HG02981 (cell line): ENCODE measurements at regions not wholly inside any gene's neighbourhood (a gene's known extent, or its start where the extent isn't known, plus 50 kb on each side); places are given as distances from the start of the nearest gene placed in this dataset.
A peak's percentile ranks its signal among the peaks of the same experiment; 100 is the strongest.

Experiments
- ATAC-seq: cut with Tn5 transposase; IDR thresholded peaks from one replicate; pipeline ENCODE4 v1.9.1; 2021; ENCODE audit warnings: mild to moderate bottlenecking, moderate library complexity; ENCODE audit not compliant: unreplicated experiment

DNA sequence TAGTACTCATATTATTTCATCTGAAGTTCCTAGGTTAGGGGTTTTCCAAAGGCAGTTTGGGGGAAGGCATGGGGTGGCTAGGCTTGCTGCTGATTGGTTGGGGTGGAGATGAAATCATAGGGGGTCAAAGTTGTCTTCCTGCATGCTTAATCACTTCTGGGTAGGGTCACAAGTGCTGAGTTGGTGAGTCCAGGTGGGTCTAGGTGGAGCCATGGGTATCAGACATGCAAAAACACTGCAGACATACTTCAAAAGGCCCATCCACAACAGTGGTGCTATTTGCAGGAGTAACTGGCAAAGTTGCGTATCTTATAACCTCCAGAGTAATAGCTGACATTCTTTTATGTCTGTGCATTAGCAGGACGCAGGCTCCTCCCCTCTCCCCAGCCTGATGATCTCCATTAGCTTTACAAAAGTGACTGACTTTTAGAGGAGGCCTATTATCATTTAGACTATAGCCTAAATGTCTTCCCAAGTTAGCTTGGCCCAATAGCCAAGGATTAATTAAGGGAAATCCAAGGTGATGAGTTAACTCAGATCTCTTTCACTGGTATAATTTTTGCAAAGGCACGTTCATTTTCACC is 374.4 kb upstream of the PRMT6 start:
- no peak for ATAC-seq

DNA sequence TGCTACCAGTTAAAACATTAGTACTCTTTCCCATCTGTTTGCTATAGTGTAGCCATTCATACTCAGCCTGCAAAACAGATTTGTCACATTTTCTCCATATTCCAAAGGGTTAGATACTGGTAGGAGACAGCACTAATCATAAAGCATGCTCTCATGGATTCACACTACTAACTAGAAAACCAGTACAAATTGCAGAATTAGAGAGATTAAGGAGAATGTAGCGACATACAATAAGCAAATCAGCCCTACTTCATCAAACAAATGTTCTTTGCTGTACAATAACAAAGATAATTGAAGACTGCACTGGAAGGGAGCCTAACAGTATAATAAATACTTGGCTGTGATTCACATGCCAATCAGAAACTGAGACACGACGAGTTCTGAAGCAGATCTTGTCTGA is 368.0 kb upstream of the PRMT6 start:
- ATAC-seq, result no peak

DNA sequence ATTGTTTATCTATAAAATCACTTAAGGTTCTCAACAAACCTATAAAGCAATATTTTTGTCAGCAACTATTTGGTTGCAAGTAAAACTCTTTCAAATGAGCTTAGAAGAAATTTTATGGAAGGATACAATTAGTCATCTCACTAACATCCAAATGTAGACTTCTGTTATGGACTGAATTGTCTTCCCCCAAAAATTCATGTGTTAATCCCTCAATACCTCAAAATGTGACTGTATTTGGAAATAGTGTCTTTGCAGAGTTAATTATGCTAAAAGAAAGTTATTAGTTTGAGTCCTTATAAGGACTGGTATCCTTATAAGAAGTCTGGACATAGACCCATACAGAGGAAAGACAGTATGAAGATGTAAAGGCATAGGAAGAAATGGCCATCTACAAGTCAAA is 357.8 kb upstream of the PRMT6 start:
- ATAC-seq, result no peak

DNA sequence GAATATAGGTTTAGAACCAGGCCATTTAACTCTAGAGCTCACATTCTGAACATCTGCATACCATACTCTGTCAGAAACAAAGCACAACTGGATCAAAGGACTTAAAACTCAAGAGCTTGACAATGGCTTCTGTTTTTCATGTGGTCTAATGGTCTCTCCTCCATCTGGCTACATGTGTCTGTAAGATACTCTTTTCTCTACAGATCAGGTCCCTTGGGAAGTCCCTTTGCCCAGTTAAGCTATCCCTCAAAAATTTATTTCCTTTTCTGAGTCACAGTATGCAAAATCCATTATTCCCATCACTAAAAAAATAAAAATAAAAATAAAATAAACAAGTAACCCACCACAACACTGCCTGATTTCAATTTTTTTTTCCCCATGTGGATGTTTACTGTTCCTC is 357.0 kb upstream of the PRMT6 start:
- no peak for ATAC-seq

DNA sequence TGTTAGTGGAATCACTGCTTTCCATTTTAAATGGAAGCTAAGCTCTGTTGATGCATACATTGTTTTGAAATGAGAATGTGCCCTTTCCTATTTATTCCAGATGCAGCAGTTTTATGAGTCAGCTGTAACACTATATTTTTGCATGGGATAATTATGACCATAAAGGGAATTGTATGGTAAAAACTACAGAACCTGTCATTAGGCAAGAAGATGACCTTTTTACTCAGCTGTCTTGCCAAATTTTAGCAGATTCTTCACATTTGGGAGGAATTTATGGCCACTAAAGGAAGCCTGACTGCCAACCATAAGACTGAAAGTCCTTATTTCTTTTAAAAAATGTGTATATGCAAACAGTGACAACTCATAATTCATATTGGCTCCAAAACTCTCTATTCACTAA is 356.3 kb upstream of the PRMT6 start:
- no peak for ATAC-seq

DNA sequence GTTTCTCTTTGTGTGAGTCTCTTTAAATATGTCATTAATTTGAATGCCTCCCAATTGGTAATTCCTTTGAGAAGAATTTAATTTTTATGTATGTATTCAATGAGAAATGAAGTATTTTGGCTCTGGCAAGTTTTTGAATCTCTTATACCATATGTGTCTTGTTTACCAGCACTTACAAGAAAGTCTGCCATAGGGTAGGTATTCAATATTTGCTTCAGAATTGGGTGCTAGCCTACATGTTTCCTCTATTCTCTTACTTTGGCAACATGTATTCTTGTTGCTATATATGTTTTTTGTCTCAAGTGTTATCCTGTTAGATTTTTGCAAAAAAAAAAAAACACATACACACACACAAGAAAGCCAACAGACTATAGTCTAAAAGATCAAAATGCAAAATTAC is 350.5 kb upstream of the PRMT6 start:
- no peak for ATAC-seq

DNA sequence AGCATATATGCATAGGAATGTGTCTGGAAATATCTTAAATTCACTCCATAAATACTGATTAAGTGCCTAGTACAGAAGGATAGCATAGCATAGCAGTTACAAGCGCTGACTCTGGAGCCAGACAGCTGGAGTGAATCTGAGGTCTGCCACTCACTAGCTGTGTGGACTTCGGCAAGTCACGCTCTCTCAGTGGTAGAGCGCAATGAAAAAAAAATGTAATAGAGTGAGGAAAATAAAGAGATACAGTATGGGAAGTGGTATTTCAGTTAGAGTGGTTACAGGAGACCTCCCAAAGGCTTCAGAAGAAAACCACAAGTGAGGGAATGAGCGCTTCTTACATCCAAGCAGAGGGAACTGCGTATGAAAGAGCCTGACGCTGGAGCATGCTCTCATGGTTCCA is 338.9 kb upstream of the PRMT6 start:
- no peak for ATAC-seq

DNA sequence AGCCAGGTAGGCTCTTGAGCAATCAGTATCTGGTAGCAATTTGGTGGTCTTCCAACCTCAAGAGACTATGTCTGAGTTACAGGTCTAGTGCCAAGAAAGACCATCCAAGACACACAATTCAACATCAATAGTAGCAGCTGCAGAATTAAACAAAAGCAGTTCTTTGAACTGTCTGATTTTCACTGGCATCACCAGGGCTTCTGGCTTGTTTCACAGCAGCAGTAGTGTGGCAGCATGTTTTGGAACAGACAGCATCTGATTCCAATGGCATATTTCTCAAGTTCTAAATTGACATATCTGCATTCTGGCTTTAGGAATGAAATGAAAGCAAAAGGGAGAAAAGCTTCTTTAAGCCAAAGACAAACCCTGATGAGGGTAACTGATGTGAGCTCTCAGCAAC is 334.7 kb upstream of the PRMT6 start:
- ATAC-seq, result no peak

DNA sequence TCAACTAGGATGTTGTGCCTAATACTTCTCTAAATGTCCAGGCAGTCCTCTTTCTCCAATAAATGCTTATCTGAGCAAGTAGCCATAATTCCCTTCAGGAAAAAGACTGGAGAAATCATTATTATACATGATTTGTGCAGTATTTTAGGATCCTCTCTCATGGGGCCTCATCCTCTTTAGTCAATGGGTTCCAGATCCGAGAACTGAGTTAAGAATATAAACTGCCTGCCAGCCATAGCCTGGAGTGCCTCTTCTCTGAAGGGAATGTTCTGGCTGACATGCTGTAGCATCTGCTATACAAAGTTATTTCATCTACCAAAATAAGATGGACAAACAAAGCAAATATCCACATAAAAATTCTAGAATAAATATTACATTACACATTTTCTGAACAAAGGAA is 334.0 kb upstream of the PRMT6 start:
- no peak for ATAC-seq

DNA sequence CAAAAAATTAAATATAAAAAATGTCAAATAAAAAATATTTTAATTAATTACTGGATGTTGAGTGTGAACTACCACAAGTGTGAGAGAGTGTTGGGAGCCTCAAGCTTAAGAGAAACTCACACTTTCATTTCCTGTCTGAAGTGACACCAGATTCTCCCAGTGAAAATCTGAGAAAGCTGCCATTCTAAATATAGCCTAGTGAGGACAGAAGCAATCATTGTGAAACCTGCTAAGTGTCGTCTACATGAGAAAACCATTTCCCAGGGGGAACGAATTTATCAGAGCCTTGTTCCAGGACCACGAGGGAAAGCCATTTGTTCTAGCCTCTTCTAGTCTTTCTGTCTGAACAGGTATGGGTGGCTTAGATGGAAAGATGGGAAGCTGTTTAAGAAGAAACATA is 329.3 kb upstream of the PRMT6 start:
- ATAC-seq, result peak; percentile 70

DNA sequence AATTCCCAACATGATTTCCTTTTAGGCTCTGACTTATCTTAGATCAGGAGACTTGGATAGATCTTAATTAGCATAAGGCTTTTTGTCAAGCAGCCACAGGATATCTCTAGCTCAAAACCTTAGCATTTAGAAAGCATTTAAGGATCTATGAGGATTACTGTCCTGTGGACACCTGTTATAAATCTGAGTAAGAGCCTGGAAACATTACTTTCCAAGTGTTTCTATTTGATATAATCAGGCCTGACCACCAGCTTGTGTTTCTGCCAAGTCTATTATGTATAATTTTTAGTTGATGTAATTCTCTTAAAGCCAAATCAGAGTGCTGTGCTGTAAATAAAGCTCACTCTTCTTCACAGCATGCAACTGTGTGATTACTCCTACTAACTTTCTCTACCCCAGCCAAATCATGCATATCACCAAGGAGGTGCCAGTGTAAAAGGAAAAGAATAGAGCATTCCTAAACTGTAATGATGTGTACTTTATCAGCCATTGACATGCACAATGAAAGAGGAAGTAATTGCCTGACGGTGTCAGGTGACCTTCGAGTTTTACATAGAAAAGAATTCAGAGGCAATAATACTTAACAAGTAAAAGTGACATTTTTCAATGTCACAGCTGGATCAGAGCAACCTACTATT is 309.9 kb upstream of the PRMT6 start:
- no peak for ATAC-seq

DNA sequence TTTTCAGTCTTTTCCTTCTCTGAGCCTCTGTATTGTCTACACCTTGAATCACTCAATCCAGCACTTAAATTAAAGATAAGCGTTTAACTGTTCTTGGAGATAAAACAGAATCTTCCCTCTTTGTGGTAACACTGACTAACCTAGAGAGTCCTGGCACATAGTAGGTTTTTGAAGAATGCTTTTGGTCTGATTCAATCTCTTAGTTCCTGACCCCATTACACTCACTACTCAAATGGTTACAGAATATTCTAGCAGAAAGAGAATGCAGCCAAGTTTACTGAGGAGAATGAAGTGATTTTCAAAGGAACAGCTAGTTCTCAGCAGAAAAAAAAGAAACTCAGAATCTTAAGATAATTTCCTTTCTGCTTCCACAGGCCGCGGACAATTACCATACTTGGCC is 309.2 kb upstream of the PRMT6 start:
- no peak for ATAC-seq

DNA sequence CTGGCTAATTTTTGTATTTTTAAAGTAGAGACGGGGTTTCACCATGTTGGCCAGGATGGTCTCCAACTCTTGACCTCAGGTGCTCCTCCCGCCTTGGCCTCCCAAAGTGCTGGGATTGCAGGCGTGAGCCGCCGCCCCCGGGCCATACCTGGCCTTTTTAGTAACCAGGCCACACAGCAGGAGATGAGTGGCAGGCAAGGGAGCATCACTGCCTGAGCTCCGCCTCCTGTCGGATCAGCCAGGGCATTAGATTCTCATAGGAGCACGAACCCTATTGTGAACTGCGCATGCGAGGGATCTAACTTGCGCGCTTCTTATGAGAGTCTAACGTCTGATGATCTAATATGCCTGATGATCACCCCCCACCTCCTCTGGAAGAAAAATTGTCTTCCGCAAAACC is 308.7 kb upstream of the PRMT6 start:
- ATAC-seq, result no peak

DNA sequence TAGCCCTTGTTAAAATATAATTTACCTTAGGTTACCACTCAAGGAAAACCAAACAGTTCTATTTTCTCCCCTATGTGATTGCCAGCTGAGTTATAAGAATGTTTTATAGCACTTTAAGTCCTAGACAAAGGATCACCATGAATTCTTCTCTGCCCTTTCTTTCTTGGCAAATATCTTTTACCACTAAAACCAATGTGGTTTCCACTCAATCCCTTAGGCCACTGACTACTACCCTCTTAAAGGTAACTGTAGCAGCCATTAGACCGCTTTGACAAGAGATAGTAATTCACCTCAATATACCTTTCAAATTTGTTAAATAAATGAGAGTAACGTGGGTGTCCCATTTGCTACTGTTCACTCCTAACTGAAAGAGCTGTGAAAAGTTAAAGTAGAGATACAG is 307.9 kb upstream of the PRMT6 start:
- ATAC-seq, result no peak

DNA sequence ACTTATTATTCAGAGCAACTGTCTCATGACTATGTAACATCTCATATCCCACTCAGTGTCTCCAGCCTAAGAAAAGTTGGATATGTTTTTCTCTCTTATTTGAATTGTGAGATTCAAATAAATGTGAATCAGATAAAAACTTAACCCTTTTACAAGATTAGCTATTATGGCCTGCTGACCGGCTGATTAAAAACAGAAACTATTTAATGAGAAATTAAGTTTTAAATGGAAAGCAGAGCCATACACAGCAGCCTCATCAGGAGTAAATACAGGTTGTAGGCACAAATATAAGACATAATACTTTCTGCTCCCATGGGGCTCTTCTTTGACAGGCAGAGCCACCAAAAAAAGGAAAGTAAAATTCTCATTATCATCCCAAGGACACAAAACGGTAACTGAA is 307.0 kb upstream of the PRMT6 start:
- no peak for ATAC-seq

DNA sequence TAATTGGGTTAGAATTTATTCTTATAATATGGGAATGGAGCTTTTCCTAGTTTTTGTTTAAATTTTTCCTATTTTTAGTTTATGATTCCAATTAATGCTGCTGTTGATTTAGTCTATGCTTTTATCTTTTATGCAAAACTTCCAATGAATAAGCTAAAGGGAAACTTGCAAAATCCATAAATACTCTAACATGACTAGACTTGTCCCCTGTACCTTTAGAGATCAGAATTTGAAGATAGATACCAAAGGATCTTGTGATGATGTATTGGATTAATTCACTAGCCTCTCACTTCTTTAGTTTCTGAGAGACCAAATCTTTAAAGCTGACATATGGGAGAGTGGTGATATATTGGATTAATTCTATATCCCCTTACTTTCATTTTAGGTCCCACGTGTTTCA is 306.6 kb upstream of the PRMT6 start:
- no peak for ATAC-seq

DNA sequence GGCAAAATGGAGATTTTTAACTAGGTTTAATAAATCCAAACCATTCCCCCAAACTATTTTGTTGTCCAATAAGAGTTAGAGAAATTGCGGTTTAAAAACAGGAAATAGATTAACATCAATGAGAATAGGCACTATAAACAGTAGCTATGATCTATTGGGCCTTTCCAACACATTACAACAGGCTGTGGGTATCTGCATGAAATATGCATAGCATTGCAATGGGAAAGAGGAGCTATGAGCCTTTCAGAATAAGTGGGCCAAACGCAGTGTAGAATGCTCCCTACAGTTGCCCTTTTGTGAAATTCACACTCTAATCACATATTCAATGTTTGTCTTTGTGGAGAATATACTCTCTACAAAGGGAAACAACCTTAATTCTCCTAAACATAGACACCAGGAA is 305.5 kb upstream of the PRMT6 start:
- no peak for ATAC-seq

DNA sequence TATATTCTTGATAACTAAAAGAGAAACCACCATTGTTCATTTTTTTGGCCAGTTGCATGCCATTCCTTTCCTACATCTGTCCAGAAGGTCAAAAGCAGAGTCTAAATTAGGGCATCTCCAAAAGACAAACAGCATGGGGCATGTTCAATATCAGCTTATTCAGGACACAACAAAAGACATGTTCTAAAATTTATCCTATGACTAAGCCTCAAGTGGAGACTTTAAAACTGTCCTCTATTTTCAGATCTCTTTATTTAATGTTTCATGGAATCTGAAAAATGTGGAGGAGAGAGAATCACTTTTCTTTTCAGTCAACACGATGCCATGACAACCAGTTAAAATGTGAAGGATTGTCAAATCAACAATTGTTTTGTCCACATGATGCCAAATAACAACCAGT is 303.4 kb upstream of the PRMT6 start:
- no peak for ATAC-seq

DNA sequence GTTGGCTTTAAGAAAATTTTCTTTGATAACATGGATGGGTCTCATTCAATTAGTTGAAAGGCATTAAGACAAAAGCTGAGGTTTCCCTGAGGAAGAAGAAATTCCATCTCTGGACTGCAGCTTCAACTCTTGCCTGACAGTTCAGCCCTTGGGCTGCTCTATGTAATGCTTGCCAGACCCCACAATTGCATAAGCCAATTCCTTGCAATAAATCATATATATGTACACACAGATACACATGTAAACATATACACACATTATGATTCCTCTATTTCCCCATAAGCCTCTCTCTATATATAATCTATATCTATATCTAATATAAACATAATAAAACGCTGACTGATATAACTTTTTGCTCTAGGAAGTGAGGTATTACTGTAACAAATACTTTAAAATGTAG is 301.5 kb upstream of the PRMT6 start:
- no peak for ATAC-seq

DNA sequence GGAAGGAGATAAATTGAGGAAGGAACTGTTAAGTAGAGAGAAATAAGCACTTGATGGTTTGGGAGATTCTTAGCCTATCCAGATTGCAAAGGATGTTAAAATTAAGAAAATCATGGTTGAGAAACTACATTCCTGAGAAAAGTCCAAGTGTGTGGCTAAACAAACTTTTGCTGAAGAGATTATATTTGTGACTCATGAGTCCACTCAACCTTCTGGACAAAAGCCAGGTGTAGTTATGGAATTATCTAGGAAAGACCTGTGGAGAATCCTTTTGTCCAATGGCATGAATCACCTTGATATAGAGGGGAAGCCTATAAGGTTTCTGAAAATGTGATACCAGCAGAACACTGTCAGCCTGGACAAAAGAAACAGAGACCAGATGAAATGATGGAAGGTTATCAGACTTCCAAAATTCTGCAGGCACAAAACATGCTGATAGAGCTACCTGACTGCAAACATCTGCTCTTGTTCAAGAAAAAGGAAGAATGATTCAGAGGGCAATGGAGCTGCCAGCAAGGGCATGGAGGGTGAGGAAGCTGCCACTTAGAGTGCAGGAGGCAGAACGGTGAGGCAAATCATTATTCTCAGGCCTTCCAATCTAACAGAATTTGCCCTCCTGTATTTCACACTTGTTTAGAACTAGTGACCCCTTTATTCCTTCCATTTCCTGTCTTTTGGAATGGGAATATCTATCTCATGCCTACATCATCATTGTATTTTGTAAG is 300.6 kb upstream of the PRMT6 start:
- no peak for ATAC-seq

DNA sequence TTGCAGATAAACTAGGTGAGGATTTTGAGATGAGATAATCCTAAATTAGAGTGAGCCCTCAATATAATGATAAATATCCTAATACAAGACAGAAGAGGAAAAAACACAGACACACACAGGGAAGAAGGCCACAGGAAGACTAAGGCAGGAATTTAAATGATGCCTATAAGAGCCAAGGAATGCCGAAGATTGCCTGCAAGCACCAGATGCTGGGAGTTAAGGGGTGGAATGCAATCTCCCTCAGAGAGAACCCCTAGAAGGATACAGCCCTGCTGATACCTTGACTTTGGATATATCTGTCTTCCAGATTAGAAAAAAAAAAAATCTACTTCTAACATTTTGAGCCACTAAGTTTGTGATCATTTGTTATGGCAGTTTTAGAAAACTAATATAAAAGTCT is 299.7 kb upstream of the PRMT6 start:
- no peak for ATAC-seq

DNA sequence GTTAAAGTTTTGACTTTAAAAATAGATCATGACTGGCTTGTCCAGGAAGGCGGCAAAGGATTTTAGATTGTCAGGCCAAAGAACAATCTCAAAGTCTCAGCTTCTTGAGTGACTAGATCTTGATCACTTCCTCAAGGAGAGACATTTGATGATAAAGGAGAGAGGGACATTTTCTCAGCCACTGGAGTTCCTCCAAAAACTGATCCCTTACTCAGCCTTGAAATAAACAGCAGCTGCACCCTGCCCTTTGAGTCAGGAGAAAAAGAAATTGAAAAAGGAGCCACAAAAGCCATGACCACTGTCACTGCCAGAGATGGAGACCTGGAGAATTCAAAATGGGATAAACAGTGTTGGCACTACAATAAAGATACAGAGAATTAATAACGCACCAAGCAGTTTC is 288.4 kb upstream of the PRMT6 start:
- no peak for ATAC-seq

DNA sequence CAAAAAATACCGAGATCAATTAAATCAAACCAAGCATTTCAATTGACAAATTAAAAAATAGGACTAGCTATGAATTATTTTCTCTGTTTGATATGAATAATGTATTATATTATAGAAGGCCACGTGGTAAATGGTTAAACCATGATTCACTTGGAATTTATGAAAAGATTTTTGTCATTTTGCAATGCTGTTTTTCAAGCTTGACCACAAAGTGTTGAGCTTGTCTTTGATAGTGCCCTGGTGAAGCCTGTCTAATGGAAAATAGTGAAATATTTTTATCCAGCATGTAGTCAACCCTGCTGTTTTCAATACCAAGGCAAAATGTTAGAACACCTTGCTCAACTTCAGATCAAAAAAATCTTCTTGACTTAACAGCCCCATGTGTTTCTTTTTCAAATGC is 288.0 kb upstream of the PRMT6 start:
- no peak for ATAC-seq
